ENCODE measurements at regions not wholly inside any gene's neighbourhood (a gene's known extent, or its start where the extent isn't known, plus 50 kb on each side); places are given as distances from the start of the nearest gene placed in this dataset.

GRCh38 chr4:111988514-111988913, 156.7 kb upstream of the FAM241A start:
- POLR2A ChIA-PET (ENCODE audit: partially characterized antibody): no interaction called here
- TF ChIP-seq BRCA1 (IDR thresholded peaks at IDR 0.05; ENCODE audit: low read depth, low read length) (no peak), KDM1A (IDR thresholded peaks at IDR 0.05; ENCODE audit: borderline replicate concordance, low read length) (no peak), SIN3A (conservative IDR thresholded peaks at IDR 0.05 in 1 of 2, IDR thresholded peaks at IDR 0.05 in 1 of 2; ENCODE audit: low read depth in 1 of 2, low read length in 2 of 2) (no peak), CTCF (IDR thresholded peaks at IDR 0.05; ENCODE audit: control extremely low read depth in 1 of 3, insufficient read depth in 1 of 3, low read depth in 1 of 3, low read length in 3 of 3) (no peak), TEAD4 (IDR thresholded peaks at IDR 0.05; ENCODE audit: low read depth, low read length) (no peak), SIRT6 (IDR thresholded peaks at IDR 0.05; ENCODE audit: low read length) (no peak), EZH2 (IDR thresholded peaks at IDR 0.05; ENCODE audit: low read depth, low read length, severe bottlenecking) (no peak), CEBPB (IDR thresholded peaks at IDR 0.05; ENCODE audit: low read depth, low read length) (no peak), CHD1 (IDR thresholded peaks at IDR 0.05; ENCODE audit: low read depth, low read length) (no peak), TCF12 (IDR thresholded peaks at IDR 0.05; ENCODE audit: low read depth, low read length) (no peak), HDAC2 (IDR thresholded peaks at IDR 0.05; ENCODE audit: borderline replicate concordance in 1 of 2, low read depth in 2 of 2, low read length in 2 of 2) (no peak)

More at GRCh38 chr4:111988514-111988913, 156.7 kb upstream of the FAM241A start:
- Histone ChIP-seq H3K4me2 (ENCODE audit: insufficient read depth in 1 of 2, low read depth in 2 of 2, low read length in 2 of 2) (no peak overlapping the region), H2BK20ac (ENCODE audit: low read length) (no peak overlapping the region), H3K79me1 (ENCODE audit: low read depth, low read length) (no peaks in the 10 kb centered on the region), H3K14ac (ENCODE audit: insufficient read length) (no peak overlapping the region), H3K4me1 (replicated peaks in 1 of 4; ENCODE audit: control insufficient read depth in 3 of 4, insufficient read depth in 4 of 4, low read length in 3 of 4) (peaks cover 0 to 7% (median 4%) of the 10 kb centered on the region in 4 experiments; a peak in 4 of 7 replicates), H4K8ac (ENCODE audit: extremely low read depth, insufficient read depth, low read length) (no peak overlapping the region), H4K20me1 (replicated peaks in 1 of 2; ENCODE audit: control insufficient read depth in 1 of 2, insufficient read depth in 2 of 2, low read length in 2 of 2) (no peaks in the 10 kb centered on the region), H3K4ac (replicated peaks; ENCODE audit: insufficient read length, low read depth, low read length) (no peak overlapping the region), H3K56ac (replicated peaks; ENCODE audit: insufficient read length, low read depth, low read length) (no peak overlapping the region), H4K5ac (ENCODE audit: insufficient read length, low read depth, low read length) (no peak overlapping the region), H2BK120ac (replicated peaks; ENCODE audit: low read depth, low read length) (no peak overlapping the region), H3K23ac (ENCODE audit: insufficient read length) (no peak overlapping the region), H2BK5ac (ENCODE audit: low read depth, low read length) (no peak overlapping the region), H2AK5ac (ENCODE audit: low read depth, low read length) (no peak overlapping the region), H2AFZ (ENCODE audit: low read length) (no peak overlapping the region), H3K27ac (ENCODE audit: low read depth, low read length) (no peak overlapping the region), H3K18ac (ENCODE audit: extremely low read depth, low read length) (no peak overlapping the region), H3K9ac (replicated peaks in 1 of 4; ENCODE audit: extremely low read depth in 1 of 4, low read depth in 3 of 4, low read length in 3 of 4) (no peak overlapping the region), H3K23me2 (ENCODE audit: low read depth, low read length) (no peaks in the 10 kb centered on the region), H4K91ac (replicated peaks; ENCODE audit: insufficient read length, low read length) (no peak overlapping the region), H3K27me3 (replicated peaks in 1 of 4; ENCODE audit: control insufficient read depth in 3 of 4, extremely low read depth in 1 of 4, insufficient read depth in 3 of 4, low read length in 3 of 4) (no peaks in the 10 kb centered on the region), H3K4me3 (ENCODE audit: extremely low read depth in 1 of 4, insufficient read depth in 2 of 4, low read depth in 3 of 4, low read length in 4 of 4) (no peak overlapping the region), H2BK15ac (ENCODE audit: low read length) (no peak overlapping the region), H3K9me3 (ENCODE audit: insufficient read depth in 2 of 2, low read depth in 1 of 2, low read length in 1 of 2) (no peaks in the 10 kb centered on the region), H3K36me3 (ENCODE audit: control insufficient read depth in 2 of 4, insufficient read depth in 4 of 4, low read length in 3 of 4) (no peaks in the 10 kb centered on the region), H2BK12ac (ENCODE audit: low read depth, low read length) (no peak overlapping the region), H3K79me2 (ENCODE audit: control insufficient read depth in 1 of 2, insufficient read depth in 2 of 2, low read length in 2 of 2) (no peaks in the 10 kb centered on the region)
- DNase-seq (ENCODE audit: low read depth in 1 of 2, low spot score in 2 of 2) (no peak), FAIRE-seq (no peak)
- 84% methylated on average over 3 of the region's 3 CpGs; no CpG with 5 or more reads in 1 of the 2 experiments for WGBS, 2 experiments (ENCODE audit: extremely low coverage in 1 of 2, insufficient coverage in 1 of 2, insufficient read length in 1 of 2, insufficient replicate concordance in 2 of 2, low coverage in 1 of 2, low lambda C conversion rate in 2 of 2, missing lambda C conversion rate in 1 of 2)
- CTCF ChIA-PET (ENCODE audit: partially characterized antibody): interaction anchor here (0.9 to 1.0 kb wide), 2 partner anchors 12 to 356 kb away, joined by 3 to 4 read pairs; no protein-coding TSS in a partner anchor
